HCT116 (cell line): ENCODE measurements at regions not wholly inside any gene's neighbourhood (a gene's known extent, or its start where the extent isn't known, plus 50 kb on each side); places are given as distances from the start of the nearest gene placed in this dataset.

ENCODE experiments used
- ATAC-seq: fragments of 200-7000 bp; cut with Tn5 transposase; 2 replicates; pipeline ENCODE4 v1.9.1; 2020; ENCODE audit warnings: mild to moderate bottlenecking, moderate library complexity
- BruUV-seq: library from RNA; stranded (reverse); fragments of 400-500 nt; replicated peaks from 2 replicates; lab custom pipeline; 2021; lab: Mats Ljungman, UMichigan
- CTCF ChIA-PET: fragments of 300-600 bp; sonication (Branson Sonifier 250); formaldehyde crosslinking; loops from one replicate; lab custom pipeline; 2021; ENCODE audit warnings: antibody characterized with exemption; lab: Charles Lee
- POLR2A ChIA-PET: fragments of 300-600, 350-600 bp; sonication (Branson Sonifier 250); formaldehyde crosslinking; loops from one replicate; lab custom pipeline; 2021; ENCODE audit warnings: antibody characterized with exemption; lab: Charles Lee
- RAD21 ChIA-PET, 2 experiments: fragments of 300-600 bp; sonication (Branson Sonifier 250); formaldehyde crosslinking; loops; one replicate each; lab custom pipeline; 2023; ENCODE audit warnings: low total read pairs in 2 of 2; ENCODE audit not compliant: uncharacterized antibody in 2 of 2, unreplicated experiment in 2 of 2, low non-redundant PET in 1 of 2; lab: Charles Lee
- DNase-seq: peaks from one replicate; pipeline ENCODE4 v3.0.0-alpha.2; 2010; ENCODE audit warnings: low read depth, low spot score
- H2AFZ ChIP-seq: fragments of 200-600 bp; shearing (Covaris generic), sonication (generic); 2 replicates; pipeline ENCODE4 v1.6.1; 2017; ENCODE audit warnings: low read depth, mixed run types, mixed read lengths, antibody characterized with exemption, low read length; ENCODE audit not compliant: poor library complexity, severe bottlenecking
- H3K27ac ChIP-seq: 2 replicates; pipeline ENCODE4 v1.5.1; 2012; ENCODE audit warnings: low read depth, low read length
- H3K27me3 ChIP-seq: fragments of 200-600 bp; sonication (generic); 2 replicates; pipeline ENCODE4 v1.6.1; 2016; ENCODE audit warnings: mixed run types, low read length, mixed read lengths; ENCODE audit not compliant: insufficient read depth
- H3K36me3 ChIP-seq, 2 experiments: fragments of 200-500 bp in 1 of 2; fragments of 200-600 bp in 1 of 2; sonication (Bioruptor generic) in 1 of 2; sonication (generic) in 1 of 2; 2 replicates each; pipeline versions ENCODE4 v1.5.1 to v1.6.1; 2014 to 2016; ENCODE audit warnings: low read length in 2 of 2, inconsistent platforms in 1 of 2, mixed read lengths in 1 of 2, mixed run types in 1 of 2; ENCODE audit not compliant: insufficient read depth in 2 of 2, control insufficient read depth in 1 of 2
- H3K4me1 ChIP-seq, 2 experiments: fragments of 200-600 bp in 1 of 2; sonication (generic) in 1 of 2; 2 replicates each; pipeline versions ENCODE4 v1.5.1 to v1.6.1; 2012 to 2017; ENCODE audit warnings: low read length in 2 of 2, inconsistent platforms in 1 of 2, mild to moderate bottlenecking in 1 of 2, mixed read lengths in 1 of 2, mixed run types in 1 of 2, moderate library complexity in 1 of 2; ENCODE audit not compliant: insufficient read depth in 2 of 2, control insufficient read depth in 1 of 2
- H3K4me2 ChIP-seq: fragments of 200-600 bp; sonication (generic); 2 replicates; pipeline ENCODE4 v1.6.1; 2017; ENCODE audit warnings: mixed run types, low read length, mixed read lengths
- H3K4me3 ChIP-seq, 2 experiments: fragments of 200-600 bp in 1 of 2; sonication (generic) in 1 of 2; replicated peaks in 1 of 2; 2 replicates each; pipeline ENCODE4 v1.5.1; 2011 to 2016; ENCODE audit warnings: low read length in 2 of 2, control low read depth in 1 of 2, low read depth in 1 of 2, mild to moderate bottlenecking in 1 of 2, mixed read lengths in 1 of 2, mixed run types in 1 of 2
- H3K79me2 ChIP-seq: fragments of 200-600 bp; sonication (generic); 2 replicates; pipeline ENCODE4 v1.6.1; 2017; ENCODE audit warnings: mild to moderate bottlenecking, mixed run types, low read length, moderate library complexity, mixed read lengths; ENCODE audit not compliant: insufficient read depth
- H3K9ac ChIP-seq: fragments of 200-600 bp; sonication (generic); 2 replicates; pipeline ENCODE4 v1.6.1; 2016; ENCODE audit warnings: low read length, mixed read lengths
- H3K9me2 ChIP-seq: fragments of 200-600 bp; sonication (generic), shearing (Covaris generic); 2 replicates; pipeline ENCODE4 v1.6.1; 2017; ENCODE audit warnings: mixed run types, mild to moderate bottlenecking, moderate library complexity; ENCODE audit not compliant: insufficient read depth
- H3K9me3 ChIP-seq, 2 experiments: fragments of 200-500 bp in 1 of 2; fragments of 200-600 bp in 1 of 2; sonication (Bioruptor generic) in 1 of 2; sonication (generic) in 1 of 2; 2 replicates each; pipeline ENCODE4 v1.6.1; 2014 to 2017; ENCODE audit warnings: low read length in 2 of 2, mixed read lengths in 2 of 2, inconsistent platforms in 1 of 2, low read depth in 1 of 2, mild to moderate bottlenecking in 1 of 2, mixed run types in 1 of 2, moderate library complexity in 1 of 2; ENCODE audit not compliant: control insufficient read depth in 1 of 2, insufficient read depth in 1 of 2
- H4K20me1 ChIP-seq: fragments of 200-600 bp; sonication (generic), shearing (Covaris generic); 2 replicates; pipeline ENCODE4 v1.6.1; 2017; ENCODE audit warnings: mixed run types, mild to moderate bottlenecking, moderate library complexity; ENCODE audit not compliant: insufficient read depth
- CBX3 ChIP-seq: IDR thresholded peaks from 2 replicates; pipeline ENCODE4 v1.6.1; 2012; ENCODE audit warnings: low read depth
- ELF1 ChIP-seq: IDR thresholded peaks from 2 replicates; pipeline ENCODE4 v1.6.1; 2012; ENCODE audit warnings: low read depth, borderline replicate concordance
- EZH2 ChIP-seq: fragments of 200-600 bp; sonication (generic); IDR thresholded peaks from 2 replicates; pipeline ENCODE4 v1.6.1; 2017; ENCODE audit warnings: antibody characterized with exemption, mixed run types
- EZH2phosphoT487 ChIP-seq: fragments of 200-600 bp; IDR thresholded peaks from 2 replicates; pipeline ENCODE4 v1.6.1; 2018; ENCODE audit warnings: antibody characterized with exemption, borderline replicate concordance
- MAX ChIP-seq: IDR thresholded peaks from 2 replicates; pipeline ENCODE4 v1.6.1; 2012
- POLR2A ChIP-seq: IDR thresholded peaks from 2 replicates; pipeline ENCODE4 v1.7.0; 2011; ENCODE audit warnings: borderline replicate concordance; ENCODE audit not compliant: insufficient read depth, insufficient read length; ENCODE audit errors: extremely low read depth
- RAD21 ChIP-seq: IDR thresholded peaks from 2 replicates; pipeline ENCODE4 v1.6.1; 2012; ENCODE audit warnings: low read depth, mild to moderate bottlenecking
- SIN3A ChIP-seq: IDR thresholded peaks from 2 replicates; pipeline ENCODE4 v1.6.1; 2012; ENCODE audit warnings: low read depth
- YY1 ChIP-seq: IDR thresholded peaks from 2 replicates; pipeline ENCODE4 v1.6.1; 2011; ENCODE audit warnings: low read length, low read depth, moderate library complexity, mild to moderate bottlenecking; ENCODE audit not compliant: insufficient replicate concordance; ENCODE audit errors: extremely low read depth
- ZBTB33 ChIP-seq: IDR thresholded peaks from 2 replicates; pipeline ENCODE4 v1.6.1; 2011; ENCODE audit warnings: mild to moderate bottlenecking, low read length, moderate library complexity; ENCODE audit not compliant: insufficient replicate concordance; ENCODE audit errors: extremely low read depth
- ZFX ChIP-seq: fragments of 450-650 bp; IDR thresholded peaks from 2 replicates; pipeline ENCODE4 v1.6.1; 2017
- ZNF274 ChIP-seq: fragments of 200-500 bp; sonication (Bioruptor generic); IDR thresholded peaks from 2 replicates; pipeline ENCODE4 v1.6.1; 2014; ENCODE audit warnings: mild to moderate bottlenecking, low read depth, low read length, inconsistent platforms
- intact Hi-C: fragments of 100-400 bp; cut with micrococcal nuclease; formaldehyde crosslinking; loops from 2 replicates; pipeline ENCODE4 v1.10.0; 2022
- TF ChIP-seq, protein P1 (sequence below): IDR thresholded peaks from 2 replicates; pipeline ENCODE4 v1.6.1; 2012; ENCODE audit warnings: low read depth
- TF ChIP-seq, protein P2 (sequence below), 3 experiments: fragments of 200-600 bp in 1 of 3; sonication (generic) in 1 of 3; IDR thresholded peaks in 2 of 3; conservative IDR thresholded peaks in 1 of 3; 2 replicates each; pipeline ENCODE4 v1.5.1; 2012 to 2017; ENCODE audit warnings: low read depth in 2 of 3, low read length in 2 of 3, antibody characterized with exemption in 1 of 3, borderline replicate concordance in 1 of 3, control low read depth in 1 of 3, mild to moderate bottlenecking in 1 of 3, mixed read lengths in 1 of 3, mixed run types in 1 of 3, moderate library complexity in 1 of 3; ENCODE audit not compliant: insufficient read depth in 1 of 3

DNA sequence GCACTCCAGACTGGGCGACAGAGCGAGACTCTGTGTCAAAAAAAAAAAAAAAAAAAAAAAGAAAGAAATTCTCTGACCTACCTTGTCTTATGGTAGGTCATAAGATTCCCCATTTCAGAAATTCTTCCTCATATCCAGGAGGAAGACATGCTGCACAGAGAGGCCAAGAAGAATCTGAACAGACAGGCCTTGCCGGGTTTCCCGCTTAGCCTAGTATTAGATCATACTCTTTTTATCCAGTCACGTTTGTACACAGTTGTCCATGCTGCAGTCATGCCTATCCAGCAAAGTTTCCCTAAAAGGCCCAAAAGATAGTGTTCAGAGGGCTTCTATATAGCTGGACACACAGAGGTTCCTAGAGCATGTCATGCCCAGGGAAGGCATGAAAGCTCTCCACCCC, 93.6 kb upstream of the CHODL start:
- Histone ChIP-seq H3K4me3 (no peak overlapping the region), H3K9me3 (peaks cover 9 to 33% of the 10 kb centered on the region in 2 experiments; a peak in 2 of 4 replicates), H3K9ac (no peak overlapping the region), H3K4me2 (no peak overlapping the region), H2AFZ (no peak overlapping the region), H3K4me1 (no peaks in the 10 kb centered on the region), H3K36me3 (no peaks in the 10 kb centered on the region), H3K27ac (no peak overlapping the region), H3K79me2 (no peaks in the 10 kb centered on the region), H3K27me3 (no peaks in the 10 kb centered on the region), H3K9me2 (no peaks in the 10 kb centered on the region), H4K20me1 (no peaks in the 10 kb centered on the region; the same call in 1 of the 2 replicates)
- CTCF ChIA-PET = no interaction called here
- POLR2A ChIA-PET = no interaction called here
- no peak for DNase-seq
- intact Hi-C loops = no loop called here
- TF ChIP-seq EZH2phosphoT487 (no peak), ZBTB33 (no peak), ZFX (no peak), EZH2 (no peak), RAD21 (no peak), POLR2A (no peak), ZNF274 (no peak), YY1 (no peak), CBX3 (no peak), SIN3A (no peak), MAX (no peak), ELF1 (no peak)
- TF ChIP-seq, protein P1, sequence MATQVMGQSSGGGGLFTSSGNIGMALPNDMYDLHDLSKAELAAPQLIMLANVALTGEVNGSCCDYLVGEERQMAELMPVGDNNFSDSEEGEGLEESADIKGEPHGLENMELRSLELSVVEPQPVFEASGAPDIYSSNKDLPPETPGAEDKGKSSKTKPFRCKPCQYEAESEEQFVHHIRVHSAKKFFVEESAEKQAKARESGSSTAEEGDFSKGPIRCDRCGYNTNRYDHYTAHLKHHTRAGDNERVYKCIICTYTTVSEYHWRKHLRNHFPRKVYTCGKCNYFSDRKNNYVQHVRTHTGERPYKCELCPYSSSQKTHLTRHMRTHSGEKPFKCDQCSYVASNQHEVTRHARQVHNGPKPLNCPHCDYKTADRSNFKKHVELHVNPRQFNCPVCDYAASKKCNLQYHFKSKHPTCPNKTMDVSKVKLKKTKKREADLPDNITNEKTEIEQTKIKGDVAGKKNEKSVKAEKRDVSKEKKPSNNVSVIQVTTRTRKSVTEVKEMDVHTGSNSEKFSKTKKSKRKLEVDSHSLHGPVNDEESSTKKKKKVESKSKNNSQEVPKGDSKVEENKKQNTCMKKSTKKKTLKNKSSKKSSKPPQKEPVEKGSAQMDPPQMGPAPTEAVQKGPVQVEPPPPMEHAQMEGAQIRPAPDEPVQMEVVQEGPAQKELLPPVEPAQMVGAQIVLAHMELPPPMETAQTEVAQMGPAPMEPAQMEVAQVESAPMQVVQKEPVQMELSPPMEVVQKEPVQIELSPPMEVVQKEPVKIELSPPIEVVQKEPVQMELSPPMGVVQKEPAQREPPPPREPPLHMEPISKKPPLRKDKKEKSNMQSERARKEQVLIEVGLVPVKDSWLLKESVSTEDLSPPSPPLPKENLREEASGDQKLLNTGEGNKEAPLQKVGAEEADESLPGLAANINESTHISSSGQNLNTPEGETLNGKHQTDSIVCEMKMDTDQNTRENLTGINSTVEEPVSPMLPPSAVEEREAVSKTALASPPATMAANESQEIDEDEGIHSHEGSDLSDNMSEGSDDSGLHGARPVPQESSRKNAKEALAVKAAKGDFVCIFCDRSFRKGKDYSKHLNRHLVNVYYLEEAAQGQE = no peak
- TF ChIP-seq, protein P2, sequence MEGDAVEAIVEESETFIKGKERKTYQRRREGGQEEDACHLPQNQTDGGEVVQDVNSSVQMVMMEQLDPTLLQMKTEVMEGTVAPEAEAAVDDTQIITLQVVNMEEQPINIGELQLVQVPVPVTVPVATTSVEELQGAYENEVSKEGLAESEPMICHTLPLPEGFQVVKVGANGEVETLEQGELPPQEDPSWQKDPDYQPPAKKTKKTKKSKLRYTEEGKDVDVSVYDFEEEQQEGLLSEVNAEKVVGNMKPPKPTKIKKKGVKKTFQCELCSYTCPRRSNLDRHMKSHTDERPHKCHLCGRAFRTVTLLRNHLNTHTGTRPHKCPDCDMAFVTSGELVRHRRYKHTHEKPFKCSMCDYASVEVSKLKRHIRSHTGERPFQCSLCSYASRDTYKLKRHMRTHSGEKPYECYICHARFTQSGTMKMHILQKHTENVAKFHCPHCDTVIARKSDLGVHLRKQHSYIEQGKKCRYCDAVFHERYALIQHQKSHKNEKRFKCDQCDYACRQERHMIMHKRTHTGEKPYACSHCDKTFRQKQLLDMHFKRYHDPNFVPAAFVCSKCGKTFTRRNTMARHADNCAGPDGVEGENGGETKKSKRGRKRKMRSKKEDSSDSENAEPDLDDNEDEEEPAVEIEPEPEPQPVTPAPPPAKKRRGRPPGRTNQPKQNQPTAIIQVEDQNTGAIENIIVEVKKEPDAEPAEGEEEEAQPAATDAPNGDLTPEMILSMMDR (IDR thresholded peaks at IDR 0.05 in 2 of 3, conservative IDR thresholded peaks at IDR 0.05 in 1 of 3; ENCODE audit: borderline replicate concordance in 1 of 3, insufficient read depth in 1 of 3, low read depth in 2 of 3, low read length in 2 of 3) = no peak
- BruUV-seq = no TSS peak
- RAD21 ChIA-PET = no interaction called here
- ATAC-seq = no peak
